AG09309 (cell line): ENCODE measurements at regions not wholly inside any gene's neighbourhood (a gene's known extent, or its start where the extent isn't known, plus 50 kb on each side); places are given as distances from the start of the nearest gene placed in this dataset.

Source experiments
- DNase-seq: peaks from one replicate; pipeline ENCODE4 v3.0.0-alpha.2; 2010; ENCODE audit warnings: low read depth
- H3K4me3 ChIP-seq: 2 replicates; pipeline ENCODE4 v1.5.1; 2011; ENCODE audit warnings: mild to moderate bottlenecking, low read depth, low read length, moderate library complexity; ENCODE audit not compliant: control insufficient read depth
- CTCF ChIP-seq: IDR thresholded peaks from 2 replicates; pipeline ENCODE4 v1.5.1; 2011; ENCODE audit warnings: mild to moderate bottlenecking, low read depth, low read length, inconsistent platforms; ENCODE audit not compliant: insufficient read depth, control insufficient read depth; ENCODE audit errors: missing control alignments

GRCh38 chr5:54829676-54830535 lies 155.5 kb downstream of the ESM1 start:
- no peak for TF ChIP-seq CTCF
- DNase-seq, result no peak
- no peak overlapping the region for H3K4me3 ChIP-seq

- no peak for TF ChIP-seq CTCF
- no peak overlapping the region for H3K4me3 ChIP-seq
These were observed 156.3 kb downstream of the ESM1 start for GRCh38 chr5:54829102-54829501.

GRCh38 chr5:54828151-54828550 lies 157.2 kb downstream of the ESM1 start:
- DNase-seq, result no peak
- no peak overlapping the region for H3K4me3 ChIP-seq
- no peak for TF ChIP-seq CTCF

More at GRCh38 chr5:54829102-54829501, 156.3 kb downstream of the ESM1 start:
- no peak for DNase-seq

- no peak overlapping the region for H3K4me3 ChIP-seq
- DNase-seq, result no peak
- no peak for TF ChIP-seq CTCF
These were observed 160.4 kb downstream of the ESM1 start for GRCh38 chr5:54825005-54825404.

GRCh38 chr5:54823006-54823405 lies 162.4 kb downstream of the ESM1 start:
- no peak overlapping the region for H3K4me3 ChIP-seq
- TF ChIP-seq CTCF, result no peak

GRCh38 chr5:54822324-54822687 lies 163.1 kb downstream of the ESM1 start:
- no peak for DNase-seq
- no peak for TF ChIP-seq CTCF
- H3K4me3 ChIP-seq, result no peak overlapping the region

More at GRCh38 chr5:54823006-54823405, 162.4 kb downstream of the ESM1 start:
- no peak for DNase-seq
